Uterus (tissue), 3 donors: ENCODE measurements at regions not wholly inside any gene's neighbourhood (a gene's known extent, or its start where the extent isn't known, plus 50 kb on each side); places are given as distances from the start of the nearest gene placed in this dataset.

Source experiments
- DNase-seq, 2 donors: peaks; one replicate each; pipeline ENCODE4 v3.0.0-alpha.2; 2019 to 2020
- H3K27ac ChIP-seq, 2 donors: fragments of 200-600 bp; sonication (generic); 1 replicate in 1 of 2; 2 replicates in 1 of 2; pipeline ENCODE4 v1.5.1; 2016 to 2018
- H3K27me3 ChIP-seq, 2 donors: fragments of 200-600 bp; sonication (generic); one replicate each; pipeline ENCODE4 v1.5.1; 2018 to 2019; ENCODE audit warnings: control low read depth in 1 of 2
- H3K36me3 ChIP-seq, 2 donors: fragments of 200-600 bp; sonication (generic); one replicate each; pipeline ENCODE4 v1.5.1; 2019; ENCODE audit warnings: control low read depth in 1 of 2
- H3K4me1 ChIP-seq, 2 donors: fragments of 200-600 bp; sonication (generic); one replicate each; pipeline ENCODE4 v1.5.1; 2018 to 2019; ENCODE audit warnings: control low read depth in 1 of 2
- H3K4me3 ChIP-seq, 2 donors: fragments of 200-600 bp; sonication (generic); 1 replicate in 1 of 2; 2 replicates in 1 of 2; pipeline ENCODE4 v1.5.1; 2018 to 2019; ENCODE audit warnings: mild to moderate bottlenecking in 1 of 2
- H3K9me3 ChIP-seq, 2 donors: fragments of 200-600 bp; sonication (generic); one replicate each; pipeline ENCODE4 v1.5.1; 2019; ENCODE audit warnings: control low read depth in 1 of 2
- POLR2A ChIP-seq, 2 donors: fragments of 450-650 bp; IDR thresholded peaks; one replicate each; pipeline ENCODE4 v1.6.1; 2016; ENCODE audit warnings: antibody characterized with exemption in 2 of 2, mild to moderate bottlenecking in 1 of 2, moderate library complexity in 1 of 2
- intact Hi-C: fragments of 100-400 bp; cut with DNase I; formaldehyde crosslinking; loops from one replicate; pipeline ENCODE4 v1.15.1; 2023; ENCODE audit warnings: low total_unique reads
- TF ChIP-seq, protein P1 (sequence below), 4 experiments: fragments of 200-600 bp in 2 of 4; fragments of 450-650 bp in 2 of 4; sonication (generic) in 2 of 4; IDR thresholded peaks; one replicate each; pipeline ENCODE4 v1.5.1; 2016 to 2019; ENCODE audit warnings: antibody characterized with exemption in 4 of 4, mild to moderate bottlenecking in 2 of 4, moderate library complexity in 1 of 4
- donor health status: DM: yes; HTN: yes; CAD: no.

DNA sequence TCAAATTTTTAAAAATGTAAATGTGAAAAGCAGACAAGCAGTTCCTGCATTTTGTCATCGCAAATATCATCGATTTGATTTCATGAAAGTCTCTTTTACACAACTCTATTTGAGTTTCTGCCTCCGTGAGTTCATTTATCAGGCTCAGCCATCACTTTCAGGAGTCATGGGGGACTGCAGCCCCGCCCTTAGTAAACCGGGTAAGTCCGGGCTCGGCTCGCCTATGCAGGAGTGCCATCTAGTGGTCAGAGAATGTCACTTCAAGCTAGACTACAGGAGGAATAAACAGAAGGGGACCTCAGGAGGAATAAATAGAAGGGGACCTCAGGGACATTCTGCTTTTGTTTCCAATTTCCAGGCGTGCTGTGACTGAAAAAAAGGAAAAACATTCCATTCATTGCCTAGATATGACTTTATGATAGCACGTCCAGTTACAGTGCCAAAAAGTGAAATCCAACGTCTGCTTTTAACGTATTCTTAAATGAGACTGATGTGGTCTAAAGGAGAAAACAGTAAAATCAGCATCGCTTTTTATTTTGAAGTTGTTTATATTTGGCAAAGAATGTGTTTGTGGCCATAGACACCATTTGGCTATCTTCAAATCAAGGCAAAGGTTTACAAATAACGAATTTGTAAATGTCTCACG is 333.9 kb downstream of the HACE1 start:
- H3K27me3 ChIP-seq = no peaks in the 10 kb centered on the region
- intact Hi-C loops = loop anchor here (10.0 kb wide), 1 partner anchor 489 kb away; no protein-coding TSS in a partner anchor
- DNase-seq = peak; percentile 39 to 50
- no peak overlapping the region for H3K4me3 ChIP-seq
- peak overlapping the region in 1 of 2 donors; percentile 7 for H3K27ac ChIP-seq
- no peaks in the 10 kb centered on the region for H3K9me3 ChIP-seq
- H3K36me3 ChIP-seq = no peaks in the 10 kb centered on the region
- H3K4me1 ChIP-seq = no peaks in the 10 kb centered on the region
- TF ChIP-seq POLR2A (IDR thresholded peaks at IDR 0.05) = no peak
- TF ChIP-seq, protein P1, sequence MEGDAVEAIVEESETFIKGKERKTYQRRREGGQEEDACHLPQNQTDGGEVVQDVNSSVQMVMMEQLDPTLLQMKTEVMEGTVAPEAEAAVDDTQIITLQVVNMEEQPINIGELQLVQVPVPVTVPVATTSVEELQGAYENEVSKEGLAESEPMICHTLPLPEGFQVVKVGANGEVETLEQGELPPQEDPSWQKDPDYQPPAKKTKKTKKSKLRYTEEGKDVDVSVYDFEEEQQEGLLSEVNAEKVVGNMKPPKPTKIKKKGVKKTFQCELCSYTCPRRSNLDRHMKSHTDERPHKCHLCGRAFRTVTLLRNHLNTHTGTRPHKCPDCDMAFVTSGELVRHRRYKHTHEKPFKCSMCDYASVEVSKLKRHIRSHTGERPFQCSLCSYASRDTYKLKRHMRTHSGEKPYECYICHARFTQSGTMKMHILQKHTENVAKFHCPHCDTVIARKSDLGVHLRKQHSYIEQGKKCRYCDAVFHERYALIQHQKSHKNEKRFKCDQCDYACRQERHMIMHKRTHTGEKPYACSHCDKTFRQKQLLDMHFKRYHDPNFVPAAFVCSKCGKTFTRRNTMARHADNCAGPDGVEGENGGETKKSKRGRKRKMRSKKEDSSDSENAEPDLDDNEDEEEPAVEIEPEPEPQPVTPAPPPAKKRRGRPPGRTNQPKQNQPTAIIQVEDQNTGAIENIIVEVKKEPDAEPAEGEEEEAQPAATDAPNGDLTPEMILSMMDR (IDR thresholded peaks at IDR 0.05) = peak; percentile 68 to 81 (median 70)

DNA sequence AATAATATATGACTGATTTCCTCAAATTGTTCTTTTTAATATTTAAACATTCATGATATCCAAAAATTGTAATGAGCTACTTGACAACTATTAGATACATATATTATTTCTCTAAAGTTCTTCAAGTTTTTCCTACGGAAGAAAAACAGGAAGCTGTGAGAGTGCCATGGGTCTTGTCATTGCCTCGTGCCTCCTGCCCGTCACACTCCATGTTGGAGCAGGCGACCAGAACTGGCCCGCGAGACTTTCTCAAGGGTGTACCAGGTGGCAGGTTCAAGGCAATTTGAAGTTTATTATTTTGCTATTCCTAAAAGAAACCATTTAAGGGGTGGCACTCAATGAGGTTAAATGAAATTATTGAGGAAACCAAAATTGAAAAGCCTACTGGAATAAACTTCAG is 337.2 kb downstream of the HACE1 start:
- Histone ChIP-seq H3K36me3 (no peaks in the 10 kb centered on the region), H3K4me3 (no peak overlapping the region), H3K27me3 (no peaks in the 10 kb centered on the region), H3K9me3 (no peaks in the 10 kb centered on the region), H3K27ac (no peak overlapping the region), H3K4me1 (no peaks in the 10 kb centered on the region)
- intact Hi-C loops = loop anchor here (10.0 kb wide), 1 partner anchor 492 kb away; no protein-coding TSS in a partner anchor
- DNase-seq = no peak
- TF ChIP-seq POLR2A (IDR thresholded peaks at IDR 0.05) = no peak
- TF ChIP-seq, protein P1 (IDR thresholded peaks at IDR 0.05) = no peak

DNA sequence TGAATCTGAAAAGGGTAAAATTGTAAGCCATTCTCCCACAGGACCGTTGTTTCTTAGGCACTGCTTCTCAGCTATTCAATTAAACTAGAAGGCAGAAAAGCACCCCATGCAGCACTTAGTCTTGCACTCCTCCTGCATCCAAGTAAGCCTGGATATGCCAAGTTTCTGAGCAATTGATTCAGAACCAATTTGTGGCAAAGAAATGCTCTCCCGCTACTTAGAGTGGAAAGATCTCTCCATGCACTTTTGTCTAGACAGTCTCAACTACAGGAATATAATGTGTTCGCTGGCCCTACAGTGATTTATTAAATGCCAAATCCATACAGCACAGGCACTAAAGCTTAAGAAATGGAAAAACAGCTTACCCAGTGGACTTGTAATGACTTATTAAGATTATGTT is 338.5 kb downstream of the HACE1 start:
- intact Hi-C loops = loop anchor here (10.0 kb wide), 1 partner anchor 494 kb away; no protein-coding TSS in a partner anchor
- DNase-seq = no peak
- Histone ChIP-seq H3K27ac (no peak overlapping the region), H3K9me3 (no peaks in the 10 kb centered on the region), H3K4me1 (no peaks in the 10 kb centered on the region), H3K27me3 (no peaks in the 10 kb centered on the region), H3K36me3 (no peaks in the 10 kb centered on the region), H3K4me3 (no peak overlapping the region)
- no peak for TF ChIP-seq POLR2A (IDR thresholded peaks at IDR 0.05)
- TF ChIP-seq, protein P1 (IDR thresholded peaks at IDR 0.05) = no peak

DNA sequence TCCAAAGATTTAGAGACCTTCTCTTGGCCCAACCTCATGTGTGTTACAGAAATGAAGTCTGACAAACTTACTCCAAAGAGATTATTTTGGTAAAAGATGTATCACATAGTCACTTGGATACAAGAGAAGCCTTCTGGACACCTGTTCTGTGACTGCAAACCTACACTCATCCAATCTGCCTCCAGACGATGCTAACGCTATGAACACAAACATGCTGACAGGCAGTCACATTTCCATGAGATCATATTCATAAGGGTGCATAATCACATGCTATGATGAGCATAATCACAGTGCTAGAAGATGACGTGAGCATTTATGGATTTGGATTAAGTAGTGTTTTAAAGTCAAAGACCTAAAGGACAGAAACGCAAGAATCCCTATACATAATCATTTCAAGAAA is 340.2 kb downstream of the HACE1 start:
- DNase-seq = no peak
- H3K36me3 ChIP-seq = no peaks in the 10 kb centered on the region
- H3K4me1 ChIP-seq = no peaks in the 10 kb centered on the region
- H3K4me3 ChIP-seq = no peak overlapping the region
- intact Hi-C loops = no loop called here
- TF ChIP-seq POLR2A (IDR thresholded peaks at IDR 0.05) = no peak
- TF ChIP-seq, protein P1 (IDR thresholded peaks at IDR 0.05) = no peak
- no peaks in the 10 kb centered on the region for H3K27me3 ChIP-seq
- H3K9me3 ChIP-seq = no peaks in the 10 kb centered on the region
- H3K27ac ChIP-seq = no peak overlapping the region

DNA sequence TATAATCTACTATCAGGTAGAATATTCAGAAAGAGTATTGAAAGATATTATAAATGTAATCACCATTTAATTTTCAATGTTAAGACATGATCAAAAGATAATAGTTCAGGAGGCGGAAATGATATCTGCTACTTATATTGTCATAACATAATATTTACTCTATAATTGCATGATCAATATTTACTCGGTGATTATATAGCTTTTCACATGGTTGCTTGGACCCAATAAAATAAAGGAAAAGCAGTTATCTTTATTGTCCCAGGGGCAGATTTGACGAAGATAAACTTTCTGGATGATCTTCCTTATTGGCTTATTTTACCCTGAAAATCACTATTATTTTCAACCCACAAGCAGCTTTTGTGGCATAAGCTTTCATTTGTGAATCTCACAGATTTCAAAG is 350.4 kb downstream of the HACE1 start:
- intact Hi-C loops = no loop called here
- no peak for TF ChIP-seq POLR2A (IDR thresholded peaks at IDR 0.05)
- TF ChIP-seq, protein P1 (IDR thresholded peaks at IDR 0.05) = no peak
- Histone ChIP-seq H3K4me1 (no peaks in the 10 kb centered on the region), H3K9me3 (no peaks in the 10 kb centered on the region), H3K4me3 (no peak overlapping the region), H3K36me3 (no peaks in the 10 kb centered on the region), H3K27me3 (no peaks in the 10 kb centered on the region), H3K27ac (no peak overlapping the region)
- no peak for DNase-seq
